ENCODE measurements at regions not wholly inside any gene's neighbourhood (a gene's known extent, or its start where the extent isn't known, plus 50 kb on each side); places are given as distances from the start of the nearest gene placed in this dataset.

DNA sequence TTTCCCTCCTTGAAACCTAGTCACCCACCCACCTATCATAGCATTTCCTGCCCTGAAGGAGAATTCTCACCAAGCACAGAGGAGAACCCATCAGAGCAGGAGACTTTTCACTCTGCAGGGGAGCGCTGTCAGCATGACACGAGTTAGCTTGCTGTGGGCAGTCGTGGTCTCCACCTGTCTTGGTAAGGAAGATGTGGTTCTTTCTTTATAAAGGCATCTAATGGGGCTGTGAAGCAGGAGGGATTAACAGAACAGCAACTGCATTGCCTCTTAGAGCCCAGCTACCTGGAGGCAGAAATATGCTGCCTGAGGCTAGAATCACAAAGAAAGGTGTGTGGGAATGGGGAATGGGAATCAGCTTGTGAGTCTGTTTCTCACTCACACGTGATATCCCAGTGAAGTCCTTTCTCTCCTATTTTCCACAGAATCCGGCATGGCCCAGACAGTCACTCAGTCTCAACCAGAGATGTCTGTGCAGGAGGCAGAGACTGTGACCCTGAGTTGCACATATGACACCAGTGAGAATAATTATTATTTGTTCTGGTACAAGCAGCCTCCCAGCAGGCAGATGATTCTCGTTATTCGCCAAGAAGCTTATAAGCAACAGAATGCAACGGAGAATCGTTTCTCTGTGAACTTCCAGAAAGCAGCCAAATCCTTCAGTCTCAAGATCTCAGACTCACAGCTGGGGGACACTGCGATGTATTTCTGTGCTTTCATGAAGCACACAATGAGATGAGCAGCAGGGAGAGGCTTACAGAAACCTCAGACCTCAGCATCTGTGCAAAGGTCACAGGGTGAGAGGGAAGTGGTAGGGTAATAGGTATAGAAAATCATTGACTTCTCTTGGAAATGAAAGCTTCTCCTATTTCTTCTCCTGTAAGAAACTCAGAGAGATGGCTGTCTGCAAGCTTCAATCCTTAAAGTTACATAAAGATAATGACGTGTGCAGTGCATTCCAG lies 316.9 kb downstream of the DAD1 start:
- DNase-seq (ENCODE audit: extremely low spot score in 2 of 2) = no peak
- Histone ChIP-seq H3K4me3 (no peak overlapping the region), H3K36me3 (no peaks in the 10 kb centered on the region), H3K27me3 (no peaks in the 10 kb centered on the region), H3K4me1 (peaks cover 9% of the 10 kb centered on the region), H3K9me3 (no peaks in the 10 kb centered on the region), H3K27ac (no peak overlapping the region)
- TF ChIP-seq, protein P1, sequence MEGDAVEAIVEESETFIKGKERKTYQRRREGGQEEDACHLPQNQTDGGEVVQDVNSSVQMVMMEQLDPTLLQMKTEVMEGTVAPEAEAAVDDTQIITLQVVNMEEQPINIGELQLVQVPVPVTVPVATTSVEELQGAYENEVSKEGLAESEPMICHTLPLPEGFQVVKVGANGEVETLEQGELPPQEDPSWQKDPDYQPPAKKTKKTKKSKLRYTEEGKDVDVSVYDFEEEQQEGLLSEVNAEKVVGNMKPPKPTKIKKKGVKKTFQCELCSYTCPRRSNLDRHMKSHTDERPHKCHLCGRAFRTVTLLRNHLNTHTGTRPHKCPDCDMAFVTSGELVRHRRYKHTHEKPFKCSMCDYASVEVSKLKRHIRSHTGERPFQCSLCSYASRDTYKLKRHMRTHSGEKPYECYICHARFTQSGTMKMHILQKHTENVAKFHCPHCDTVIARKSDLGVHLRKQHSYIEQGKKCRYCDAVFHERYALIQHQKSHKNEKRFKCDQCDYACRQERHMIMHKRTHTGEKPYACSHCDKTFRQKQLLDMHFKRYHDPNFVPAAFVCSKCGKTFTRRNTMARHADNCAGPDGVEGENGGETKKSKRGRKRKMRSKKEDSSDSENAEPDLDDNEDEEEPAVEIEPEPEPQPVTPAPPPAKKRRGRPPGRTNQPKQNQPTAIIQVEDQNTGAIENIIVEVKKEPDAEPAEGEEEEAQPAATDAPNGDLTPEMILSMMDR (IDR thresholded peaks at IDR 0.05) = no peak
- no peak for TF ChIP-seq POLR2A (IDR thresholded peaks at IDR 0.05)
- no peak for TF ChIP-seq POLR2AphosphoS5 (IDR thresholded peaks at IDR 0.05; ENCODE audit: insufficient read depth in 1 of 2, low read depth in 1 of 2)
- intact Hi-C loops (cut with DNase I) = no loop called here

DNA sequence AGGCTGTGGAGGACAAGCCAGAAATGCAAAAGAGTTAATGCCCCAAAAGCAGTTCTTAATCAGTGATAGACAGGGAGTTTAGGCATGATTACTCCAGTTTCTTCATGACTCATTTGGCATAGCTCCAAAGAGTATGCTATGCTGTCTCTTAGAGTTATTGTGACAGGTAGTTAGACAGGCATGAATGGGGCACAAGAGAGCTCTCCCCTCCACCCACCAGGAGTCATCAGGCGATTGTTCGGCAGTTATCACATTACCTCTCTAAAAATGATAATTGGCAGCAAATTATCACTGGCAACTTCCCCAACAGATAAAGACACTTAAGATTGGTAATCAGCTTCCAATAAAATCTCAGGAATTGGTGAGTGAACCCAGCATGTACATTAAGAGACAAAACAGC lies 320.1 kb downstream of the DAD1 start:
- intact Hi-C loops (cut with DNase I) = no loop called here
- H3K36me3 ChIP-seq = no peaks in the 10 kb centered on the region
- peaks cover 9% of the 10 kb centered on the region for H3K4me1 ChIP-seq
- H3K27me3 ChIP-seq = no peaks in the 10 kb centered on the region
- H3K27ac ChIP-seq = no peak overlapping the region
- DNase-seq (ENCODE audit: extremely low spot score in 2 of 2) = no peak
- no peaks in the 10 kb centered on the region for H3K9me3 ChIP-seq
- TF ChIP-seq POLR2AphosphoS5 (IDR thresholded peaks at IDR 0.05; ENCODE audit: insufficient read depth in 1 of 2, low read depth in 1 of 2) (no peak), POLR2A (IDR thresholded peaks at IDR 0.05) (no peak)
- TF ChIP-seq, protein P1 (IDR thresholded peaks at IDR 0.05) = no peak
- no peak overlapping the region for H3K4me3 ChIP-seq

DNA sequence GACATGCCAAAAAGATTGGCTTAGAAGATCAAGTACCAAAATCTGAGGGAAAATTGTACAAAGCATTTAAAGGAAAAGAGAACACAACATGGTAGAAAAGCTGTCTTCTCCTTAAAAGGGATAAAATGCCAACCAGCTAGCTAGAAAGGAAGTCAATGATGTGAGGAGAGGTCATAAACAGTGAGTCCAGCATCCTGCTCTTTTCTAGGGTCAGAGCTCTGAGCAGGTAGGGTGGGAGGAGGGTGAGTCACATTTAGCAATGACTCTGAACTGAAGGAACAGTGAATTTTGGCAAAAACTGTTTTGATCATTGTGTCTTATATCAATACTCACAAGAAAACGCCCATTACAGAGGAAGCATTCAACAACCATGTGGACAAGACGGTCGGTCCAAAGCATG lies 322.3 kb downstream of the DAD1 start:
- no peak for DNase-seq (ENCODE audit: extremely low spot score in 2 of 2)
- no peaks in the 10 kb centered on the region for H3K27me3 ChIP-seq
- no peak overlapping the region for H3K27ac ChIP-seq
- peaks cover 9% of the 10 kb centered on the region for H3K4me1 ChIP-seq
- H3K9me3 ChIP-seq = no peaks in the 10 kb centered on the region
- H3K36me3 ChIP-seq = no peaks in the 10 kb centered on the region
- no peak overlapping the region for H3K4me3 ChIP-seq
- TF ChIP-seq POLR2AphosphoS5 (IDR thresholded peaks at IDR 0.05; ENCODE audit: insufficient read depth in 1 of 2, low read depth in 1 of 2) = no peak
- TF ChIP-seq, protein P1 (IDR thresholded peaks at IDR 0.05) = no peak
- no peak for TF ChIP-seq POLR2A (IDR thresholded peaks at IDR 0.05)
- intact Hi-C loops (cut with DNase I) = no loop called here

DNA sequence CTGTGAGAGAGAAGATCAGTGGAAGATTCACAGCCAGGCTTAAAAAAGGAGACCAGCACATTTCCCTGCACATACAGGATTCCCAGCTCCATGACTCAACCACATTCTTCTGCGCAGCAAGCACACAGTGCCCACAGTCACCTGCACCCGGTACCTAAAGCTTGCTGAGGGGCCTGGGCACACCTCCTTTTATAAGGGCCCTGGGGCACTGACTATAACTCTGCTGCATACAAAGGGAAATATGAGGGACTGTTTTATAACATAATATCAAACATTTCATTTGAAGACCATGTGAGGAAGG lies 322.9 kb downstream of the DAD1 start:
- TF ChIP-seq POLR2AphosphoS5 (IDR thresholded peaks at IDR 0.05; ENCODE audit: insufficient read depth in 1 of 2, low read depth in 1 of 2) = no peak
- no peak for TF ChIP-seq POLR2A (IDR thresholded peaks at IDR 0.05)
- TF ChIP-seq, protein P1 (IDR thresholded peaks at IDR 0.05) = no peak
- DNase-seq (ENCODE audit: extremely low spot score in 2 of 2) = no peak
- Histone ChIP-seq H3K27me3 (no peaks in the 10 kb centered on the region), H3K4me1 (peaks cover 9% of the 10 kb centered on the region), H3K4me3 (no peak overlapping the region), H3K27ac (no peak overlapping the region), H3K9me3 (no peaks in the 10 kb centered on the region), H3K36me3 (no peaks in the 10 kb centered on the region)
- intact Hi-C loops (cut with DNase I) = no loop called here

Data from vagina (tissue), 2 donors.